Cardiac muscle cell (in vitro differentiated cells and primary cell): ENCODE measurements at regions not wholly inside any gene's neighbourhood (a gene's known extent, or its start where the extent isn't known, plus 50 kb on each side); places are given as distances from the start of the nearest gene placed in this dataset.

Experiments used
- DNase-seq, 2 donors: peaks; one replicate each; pipeline versions ENCODE4 v3.0.0 to v3.0.0-alpha.2; 2010 to 2017; ENCODE audit warnings: low read depth in 1 of 2, low spot score in 1 of 2
- H3K27ac ChIP-seq: fragments of 200-600 bp; sonication (generic); 2 replicates; pipeline ENCODE4 v1.5.1; 2016
- H3K27me3 ChIP-seq: fragments of 200-600 bp; sonication (generic); 2 replicates; pipeline ENCODE4 v1.6.0; 2016; ENCODE audit warnings: control low read depth
- H3K36me3 ChIP-seq: fragments of 200-600 bp; sonication (generic); 2 replicates; pipeline ENCODE4 v1.5.1; 2016; ENCODE audit warnings: control low read depth
- H3K4me1 ChIP-seq: fragments of 200-600 bp; sonication (generic); 2 replicates; pipeline ENCODE4 v1.8.1; 2017; ENCODE audit warnings: low read depth, mild to moderate bottlenecking, mixed run types
- H3K4me3 ChIP-seq: fragments of 200-600 bp; sonication (generic); 2 replicates; pipeline ENCODE4 v1.5.1; 2016; ENCODE audit warnings: mild to moderate bottlenecking
- H3K9me3 ChIP-seq: fragments of 200-600 bp; sonication (generic); 2 replicates; pipeline ENCODE4 v1.5.1; 2017; ENCODE audit warnings: low read depth, mild to moderate bottlenecking, control low read depth
- TF ChIP-seq, protein P1 (sequence below): IDR thresholded peaks from 2 replicates; pipeline ENCODE4 v1.5.1; 2012; ENCODE audit warnings: low read depth, mild to moderate bottlenecking, low read length

DNA sequence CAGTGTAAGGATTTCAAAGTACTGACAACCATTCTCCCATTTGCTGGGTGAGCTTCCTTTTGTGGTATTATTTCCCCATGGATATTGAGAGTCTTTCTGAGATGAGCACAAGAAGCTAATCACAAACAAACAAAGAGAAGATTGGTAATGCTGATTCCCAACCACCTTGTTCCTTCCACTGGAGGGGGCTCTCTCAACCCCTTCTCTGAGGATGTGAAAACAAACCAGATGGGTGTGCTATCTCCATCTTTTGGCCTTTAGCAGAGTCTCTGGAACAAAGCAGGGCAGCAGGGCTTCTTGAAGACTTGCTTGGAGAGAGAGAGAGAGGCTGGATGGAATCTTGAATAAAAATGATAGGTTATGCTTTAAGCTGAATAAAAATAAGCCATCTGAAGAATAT lies 576.7 kb upstream of the ZNF462 start:
- Histone ChIP-seq H3K4me1 (peaks cover 12% of the 10 kb centered on the region), H3K36me3 (no peaks in the 10 kb centered on the region), H3K9me3 (no peaks in the 10 kb centered on the region), H3K4me3 (no peak overlapping the region), H3K27me3 (no peaks in the 10 kb centered on the region), H3K27ac (no peak overlapping the region)
- TF ChIP-seq, protein P1, sequence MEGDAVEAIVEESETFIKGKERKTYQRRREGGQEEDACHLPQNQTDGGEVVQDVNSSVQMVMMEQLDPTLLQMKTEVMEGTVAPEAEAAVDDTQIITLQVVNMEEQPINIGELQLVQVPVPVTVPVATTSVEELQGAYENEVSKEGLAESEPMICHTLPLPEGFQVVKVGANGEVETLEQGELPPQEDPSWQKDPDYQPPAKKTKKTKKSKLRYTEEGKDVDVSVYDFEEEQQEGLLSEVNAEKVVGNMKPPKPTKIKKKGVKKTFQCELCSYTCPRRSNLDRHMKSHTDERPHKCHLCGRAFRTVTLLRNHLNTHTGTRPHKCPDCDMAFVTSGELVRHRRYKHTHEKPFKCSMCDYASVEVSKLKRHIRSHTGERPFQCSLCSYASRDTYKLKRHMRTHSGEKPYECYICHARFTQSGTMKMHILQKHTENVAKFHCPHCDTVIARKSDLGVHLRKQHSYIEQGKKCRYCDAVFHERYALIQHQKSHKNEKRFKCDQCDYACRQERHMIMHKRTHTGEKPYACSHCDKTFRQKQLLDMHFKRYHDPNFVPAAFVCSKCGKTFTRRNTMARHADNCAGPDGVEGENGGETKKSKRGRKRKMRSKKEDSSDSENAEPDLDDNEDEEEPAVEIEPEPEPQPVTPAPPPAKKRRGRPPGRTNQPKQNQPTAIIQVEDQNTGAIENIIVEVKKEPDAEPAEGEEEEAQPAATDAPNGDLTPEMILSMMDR, result peak; percentile 31
- peak; percentile 35 to 43 for DNase-seq

DNA sequence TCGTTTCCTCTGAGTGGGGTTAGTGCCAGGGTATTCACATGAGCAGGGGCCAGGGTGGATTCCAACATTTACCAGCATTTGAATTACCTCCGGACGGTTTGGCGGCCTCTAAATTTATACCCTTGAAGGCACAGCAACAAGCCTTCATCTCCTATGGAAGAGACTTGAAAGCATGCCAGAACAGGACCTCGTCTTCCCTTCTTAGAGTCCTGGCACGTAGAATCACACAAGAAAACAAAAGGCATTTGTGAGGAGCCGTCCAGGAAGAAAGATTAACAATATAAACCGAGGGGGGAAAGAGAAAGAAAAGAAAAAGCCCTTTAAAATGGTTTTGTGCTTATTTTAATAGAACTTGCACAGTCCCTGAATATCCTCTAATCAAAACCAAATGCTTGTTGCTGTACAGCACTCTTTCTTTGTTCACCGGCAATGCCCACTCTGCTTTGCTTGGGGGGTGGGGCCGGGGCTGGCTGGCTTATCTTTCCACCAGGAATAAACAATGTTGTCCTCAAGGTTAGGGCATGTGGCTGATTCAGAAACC lies 575.8 kb upstream of the ZNF462 start:
- DNase-seq, result peak in 1 of 2 donors; percentile 18
- Histone ChIP-seq H3K4me3 (no peak overlapping the region), H3K9me3 (no peaks in the 10 kb centered on the region), H3K27ac (peak overlapping the region; percentile 31), H3K4me1 (peaks cover 12% of the 10 kb centered on the region), H3K36me3 (no peaks in the 10 kb centered on the region), H3K27me3 (no peaks in the 10 kb centered on the region)
- TF ChIP-seq, protein P1, result no peak

DNA sequence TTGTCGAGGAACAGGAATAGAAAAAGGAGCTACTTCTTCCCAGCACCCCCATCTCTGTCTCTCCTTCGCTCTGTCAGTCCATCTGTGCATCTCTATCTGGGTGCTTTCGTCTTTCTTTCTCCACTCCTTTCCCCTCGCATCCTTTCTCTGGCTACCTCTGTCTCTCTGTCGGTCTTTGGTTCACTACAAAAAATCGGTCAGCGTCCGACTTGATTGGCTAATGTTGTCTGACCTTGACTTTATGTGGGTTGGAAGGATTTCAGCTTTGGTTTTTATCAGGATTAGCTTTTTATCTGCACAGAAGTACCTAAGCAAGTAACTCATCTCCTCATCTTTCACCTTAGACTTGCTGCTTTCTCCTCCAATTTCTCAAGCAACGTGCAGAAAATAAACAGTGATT lies 575.2 kb upstream of the ZNF462 start:
- H3K4me3 ChIP-seq, result no peak overlapping the region
- TF ChIP-seq, protein P1, result no peak
- H3K27ac ChIP-seq, result no peak overlapping the region
- H3K4me1 ChIP-seq, result peaks cover 12% of the 10 kb centered on the region
- no peaks in the 10 kb centered on the region for H3K9me3 ChIP-seq
- no peaks in the 10 kb centered on the region for H3K27me3 ChIP-seq
- no peak for DNase-seq
- H3K36me3 ChIP-seq, result no peaks in the 10 kb centered on the region

DNA sequence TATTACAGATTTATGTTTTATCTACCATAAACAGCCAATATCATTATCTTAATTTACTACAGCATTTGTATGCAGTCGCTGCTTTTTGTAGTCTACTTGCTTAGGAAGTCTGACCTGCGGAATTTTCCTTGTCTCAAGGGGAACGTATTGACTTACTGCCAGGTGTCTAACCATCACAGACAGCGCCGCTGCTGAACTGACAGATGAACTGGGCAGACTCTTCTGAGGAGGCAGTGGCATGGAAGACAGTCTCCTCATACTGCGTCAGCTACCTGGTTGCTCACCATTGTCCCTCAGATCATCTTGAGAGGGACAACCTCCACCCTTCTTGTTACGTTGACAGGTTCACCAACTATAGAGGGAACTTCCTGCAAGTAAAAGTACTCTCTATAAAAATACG lies 574.3 kb upstream of the ZNF462 start:
- Histone ChIP-seq H3K27ac (no peak overlapping the region), H3K9me3 (no peaks in the 10 kb centered on the region), H3K36me3 (no peaks in the 10 kb centered on the region), H3K4me1 (peaks cover 10% of the 10 kb centered on the region), H3K4me3 (no peak overlapping the region), H3K27me3 (no peaks in the 10 kb centered on the region)
- no peak for DNase-seq
- TF ChIP-seq, protein P1, result no peak

DNA sequence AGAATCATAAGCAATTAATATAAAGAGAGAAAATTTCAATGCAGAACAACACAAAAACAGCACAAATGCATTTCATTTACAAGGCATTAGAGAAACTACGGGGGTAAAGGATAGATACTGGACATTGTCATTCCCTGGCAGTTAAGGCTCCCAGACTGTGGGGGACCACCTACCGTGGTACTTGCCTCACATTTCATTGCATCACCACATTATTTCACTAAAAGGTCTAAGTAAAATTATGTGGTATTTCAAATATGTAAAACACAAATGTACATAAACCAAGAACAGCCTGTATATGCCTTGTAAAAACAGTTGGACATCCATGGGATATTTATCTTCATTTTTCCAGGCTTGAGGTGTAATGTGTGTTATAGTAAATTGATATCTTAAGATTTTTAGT lies 571.2 kb upstream of the ZNF462 start:
- H3K36me3 ChIP-seq, result no peaks in the 10 kb centered on the region
- no peaks in the 10 kb centered on the region for H3K9me3 ChIP-seq
- TF ChIP-seq, protein P1, result no peak
- DNase-seq, result no peak
- H3K27ac ChIP-seq, result no peak overlapping the region
- no peaks in the 10 kb centered on the region for H3K27me3 ChIP-seq
- peaks cover 7% of the 10 kb centered on the region for H3K4me1 ChIP-seq
- no peak overlapping the region for H3K4me3 ChIP-seq

DNA sequence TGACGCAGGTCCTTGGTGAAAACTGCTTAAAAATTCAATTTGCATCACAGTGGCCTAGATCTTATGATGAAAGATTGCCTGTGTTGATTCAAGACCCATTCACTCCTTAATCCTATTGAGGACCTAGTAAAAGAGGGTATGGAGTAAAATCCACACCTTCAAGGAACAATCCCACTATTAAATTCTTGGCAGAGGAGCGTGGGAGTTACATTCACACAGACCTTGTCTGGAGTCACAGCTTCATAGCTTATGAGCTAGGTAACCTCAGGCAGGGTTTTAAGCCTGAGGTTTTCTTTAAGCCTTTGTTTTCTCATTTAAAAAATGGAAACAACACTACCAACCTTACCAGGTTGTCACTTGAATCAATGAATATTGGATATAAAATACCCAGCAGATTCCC lies 566.5 kb upstream of the ZNF462 start:
- no peak for DNase-seq
- no peaks in the 10 kb centered on the region for H3K9me3 ChIP-seq
- H3K36me3 ChIP-seq, result no peaks in the 10 kb centered on the region
- no peak overlapping the region for H3K4me3 ChIP-seq
- H3K27me3 ChIP-seq, result no peaks in the 10 kb centered on the region
- TF ChIP-seq, protein P1, result no peak
- H3K4me1 ChIP-seq, result peaks cover 4% of the 10 kb centered on the region
- no peak overlapping the region for H3K27ac ChIP-seq
